Endodermal cell (in vitro differentiated cells): ENCODE measurements at regions not wholly inside any gene's neighbourhood (a gene's known extent, or its start where the extent isn't known, plus 50 kb on each side); places are given as distances from the start of the nearest gene placed in this dataset.

Experiments used
- DNase-seq: peaks from one replicate; pipeline ENCODE4 v3.0.0-alpha.2; 2017
- H3K27ac ChIP-seq: 2 replicates; pipeline ENCODE4 v1.5.1; 2013; ENCODE audit warnings: mild to moderate bottlenecking, low read depth, low read length, moderate library complexity
- H3K27me3 ChIP-seq: 2 replicates; pipeline ENCODE4 v1.6.1; 2013; ENCODE audit warnings: mild to moderate bottlenecking, low read length, moderate library complexity; ENCODE audit not compliant: insufficient read depth, control insufficient read depth, poor library complexity, severe bottlenecking
- H3K36me3 ChIP-seq: 2 replicates; pipeline ENCODE4 v1.7.0; 2013; ENCODE audit warnings: mild to moderate bottlenecking, low read length, moderate library complexity; ENCODE audit not compliant: control insufficient read depth, insufficient read depth
- H3K4me1 ChIP-seq: one replicate; pipeline ENCODE4 v1.7.0; 2013; ENCODE audit warnings: low read length; ENCODE audit not compliant: control insufficient read depth, insufficient read depth
- H3K4me3 ChIP-seq: 2 replicates; pipeline ENCODE4 v1.5.1; 2013; ENCODE audit warnings: mild to moderate bottlenecking, low read length, moderate library complexity
- H3K9ac ChIP-seq: 2 replicates; pipeline ENCODE4 v1.6.1; 2013; ENCODE audit warnings: mild to moderate bottlenecking, low read length, moderate library complexity; ENCODE audit not compliant: poor library complexity, severe bottlenecking; ENCODE audit errors: extremely low read depth
- H3K9me3 ChIP-seq: 2 replicates; pipeline ENCODE4 v1.6.1; 2013; ENCODE audit warnings: mild to moderate bottlenecking, low read length, moderate library complexity; ENCODE audit not compliant: control insufficient read depth
- H3K27ac Mint-ChIP-seq: 2 replicates; pipeline ENCODE4 v1.8.0; 2020; ENCODE audit warnings: mixed read lengths
- H3K27me3 Mint-ChIP-seq: 2 replicates; pipeline ENCODE4 v1.8.0; 2021; ENCODE audit warnings: mild to moderate bottlenecking, mixed read lengths; ENCODE audit not compliant: insufficient read depth
- H3K36me3 Mint-ChIP-seq: 2 replicates; pipeline ENCODE4 v1.8.0; 2020; ENCODE audit warnings: low read depth, mixed read lengths
- H3K4me1 Mint-ChIP-seq: 2 replicates; pipeline ENCODE4 v1.8.0; 2020; ENCODE audit warnings: mixed read lengths
- H3K4me3 Mint-ChIP-seq: 2 replicates; pipeline ENCODE4 v1.8.0; 2020; ENCODE audit warnings: mild to moderate bottlenecking, moderate library complexity, mixed read lengths
- H3K9me3 Mint-ChIP-seq: 2 replicates; pipeline ENCODE4 v1.8.0; 2020; ENCODE audit warnings: mild to moderate bottlenecking, mixed read lengths
- CTCF ChIP-seq: fragments of 200-600 bp; sonication (generic); conservative IDR thresholded peaks from 2 replicates; pipeline ENCODE4 v1.5.0; 2021; ENCODE audit warnings: antibody characterized with exemption, mild to moderate bottlenecking
- WGBS, 2 experiments: methylation state at CpG; one replicate each; pipeline versions ENCODE4 v1.1.5 to v1.1.7; 2013; ENCODE audit warnings: missing lambda C conversion rate in 2 of 2, mixed read lengths in 1 of 2; ENCODE audit not compliant: insufficient coverage in 1 of 2, insufficient read length in 1 of 2; 5-methylcytosine and 5-hydroxymethylcytosine counted together

GRCh38 chr6:14361297-14361696, 243.7 kb downstream of the CD83 start:
- Mint-ChIP-seq H3K4me3 (no peak overlapping the region), H3K9me3 (no peaks in the 10 kb centered on the region), H3K36me3 (peaks cover 4% of the 10 kb centered on the region), H3K4me1 (peaks cover 57% of the 10 kb centered on the region), H3K27ac (no peak overlapping the region), H3K27me3 (no peaks in the 10 kb centered on the region)
- DNase-seq: no peak
- no peak overlapping the region for H3K27ac ChIP-seq
- no peak for TF ChIP-seq CTCF
- no peaks in the 10 kb centered on the region for H3K27me3 ChIP-seq
- peaks cover 5% of the 10 kb centered on the region for H3K4me1 ChIP-seq
- H3K9me3 ChIP-seq: no peaks in the 10 kb centered on the region
- no peak overlapping the region for H3K4me3 ChIP-seq
- no peaks in the 10 kb centered on the region for H3K36me3 ChIP-seq
- WGBS, 2 experiments: 86 to 95% methylated on average over 1 to 2 of the region's 2 CpGs
- no peak overlapping the region for H3K9ac ChIP-seq

- no peak for TF ChIP-seq CTCF
- Mint-ChIP-seq H3K9me3 (no peaks in the 10 kb centered on the region), H3K27me3 (no peaks in the 10 kb centered on the region), H3K4me3 (no peak overlapping the region), H3K27ac (no peak overlapping the region), H3K4me1 (peaks cover 61% of the 10 kb centered on the region), H3K36me3 (peaks cover 5% of the 10 kb centered on the region)
- no peak overlapping the region for H3K27ac ChIP-seq
- H3K9me3 ChIP-seq: peaks cover under 1% of the 10 kb centered on the region
- no peak overlapping the region for H3K4me3 ChIP-seq
- H3K9ac ChIP-seq: no peak overlapping the region
- H3K4me1 ChIP-seq: peaks cover 5% of the 10 kb centered on the region
- H3K36me3 ChIP-seq: no peaks in the 10 kb centered on the region
- H3K27me3 ChIP-seq: no peaks in the 10 kb centered on the region
- no peak for DNase-seq
- WGBS, 2 experiments: 83 to 93% methylated on average over 2 to 5 of the region's 5 CpGs
Observed at GRCh38 chr6:14361956-14362587, 244.5 kb downstream of the CD83 start.

- H3K4me1 Mint-ChIP-seq: peaks cover 67% of the 10 kb centered on the region
Observed at GRCh38 chr6:14364370-14364769, 246.8 kb downstream of the CD83 start.

More at GRCh38 chr6:14364370-14364769, 246.8 kb downstream of the CD83 start:
- Histone ChIP-seq H3K4me1 (no peaks in the 10 kb centered on the region), H3K27me3 (no peaks in the 10 kb centered on the region), H3K36me3 (no peaks in the 10 kb centered on the region), H3K27ac (no peak overlapping the region), H3K9ac (no peak overlapping the region), H3K4me3 (no peak overlapping the region), H3K9me3 (peaks cover 6% of the 10 kb centered on the region)
- no peak overlapping the region for H3K27ac Mint-ChIP-seq
- peaks cover 10% of the 10 kb centered on the region for H3K36me3 Mint-ChIP-seq
- WGBS, 2 experiments: 93 to 100% methylated on average over 1 to 5 of the region's 5 CpGs
- TF ChIP-seq CTCF: no peak
- no peaks in the 10 kb centered on the region for H3K27me3 Mint-ChIP-seq
- no peaks in the 10 kb centered on the region for H3K9me3 Mint-ChIP-seq
- no peak for DNase-seq
- H3K4me3 Mint-ChIP-seq: no peak overlapping the region
